ENCODE measurements at regions not wholly inside any gene's neighbourhood (a gene's known extent, or its start where the extent isn't known, plus 50 kb on each side); places are given as distances from the start of the nearest gene placed in this dataset.

DNA sequence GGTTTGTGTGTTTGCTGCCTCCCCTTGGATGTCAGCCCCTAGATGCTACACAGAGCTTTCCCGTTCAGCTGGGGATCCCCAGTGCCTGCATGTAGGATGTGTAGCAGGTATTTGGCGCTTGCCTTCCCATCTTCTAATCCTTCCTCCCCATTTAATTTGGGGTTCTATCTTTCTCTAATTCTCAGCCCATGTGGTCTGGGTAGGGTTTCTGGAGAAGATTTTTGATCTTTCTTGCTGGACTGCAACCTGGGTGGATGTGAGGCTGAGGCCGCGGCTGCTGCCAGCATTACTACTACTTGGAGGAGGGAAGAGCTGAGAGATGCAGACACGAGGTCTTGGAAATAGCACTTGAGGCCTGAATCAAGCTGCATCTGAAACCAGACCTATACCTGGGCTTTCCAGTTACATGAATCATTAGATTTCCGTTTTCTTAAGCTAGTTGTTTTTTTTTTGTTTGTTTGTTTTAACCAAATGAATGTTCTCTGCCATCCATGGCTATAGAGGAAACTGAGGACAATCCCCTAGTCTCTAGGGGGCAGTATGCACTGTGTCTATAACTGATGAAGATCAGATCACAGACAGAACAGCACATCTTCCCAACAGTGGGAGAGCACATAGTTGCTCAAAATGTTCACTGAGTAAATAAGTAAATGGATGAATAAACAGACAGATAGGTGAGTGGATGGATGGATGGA, 178.6 kb downstream of the FGF18 start:
- no peaks in the 10 kb centered on the region for H3K79me2 ChIP-seq (ENCODE audit: low read length)
- no peak overlapping the region for H3K9ac ChIP-seq (ENCODE audit: low read length)
- no peak overlapping the region for H2AFZ ChIP-seq (ENCODE audit: low read length)
- H3K36me3 ChIP-seq (ENCODE audit: insufficient read depth, low read length), result no peaks in the 10 kb centered on the region
- no peaks in the 10 kb centered on the region for H3K27me3 ChIP-seq (ENCODE audit: low read length)
- no peaks in the 10 kb centered on the region for H3K9me3 ChIP-seq (ENCODE audit: low read length)
- H3K4me1 ChIP-seq (ENCODE audit: low read length), result no peaks in the 10 kb centered on the region
- H3K27ac ChIP-seq (ENCODE audit: low read length), result no peak overlapping the region
- H3K4me3 ChIP-seq (ENCODE audit: low read length), result no peak overlapping the region
- H4K20me1 ChIP-seq (ENCODE audit: insufficient read depth, low read depth, low read length), result no peaks in the 10 kb centered on the region
- no peak overlapping the region for H3K4me2 ChIP-seq (ENCODE audit: low read depth, low read length, poor library complexity, severe bottlenecking)
- no peak for DNase-seq
- H3K9me2 ChIP-seq (replicated peaks; ENCODE audit: insufficient read depth, low read length), result no peaks in the 10 kb centered on the region

- no peak overlapping the region for H2AFZ ChIP-seq (ENCODE audit: low read length)
- no peak overlapping the region for H3K4me2 ChIP-seq (ENCODE audit: low read depth, low read length, poor library complexity, severe bottlenecking)
- no peaks in the 10 kb centered on the region for H3K4me1 ChIP-seq (ENCODE audit: low read length)
- H3K36me3 ChIP-seq (ENCODE audit: insufficient read depth, low read length), result no peaks in the 10 kb centered on the region
- DNase-seq, result no peak
- no peak overlapping the region for H3K9ac ChIP-seq (ENCODE audit: low read length)
- H3K9me2 ChIP-seq (replicated peaks; ENCODE audit: insufficient read depth, low read length), result no peaks in the 10 kb centered on the region
- H3K4me3 ChIP-seq (ENCODE audit: low read length), result no peak overlapping the region
- H3K9me3 ChIP-seq (ENCODE audit: low read length), result no peaks in the 10 kb centered on the region
- no peaks in the 10 kb centered on the region for H3K79me2 ChIP-seq (ENCODE audit: low read length)
- no peaks in the 10 kb centered on the region for H4K20me1 ChIP-seq (ENCODE audit: insufficient read depth, low read depth, low read length)
- H3K27me3 ChIP-seq (ENCODE audit: low read length), result no peaks in the 10 kb centered on the region
- H3K27ac ChIP-seq (ENCODE audit: low read length), result no peak overlapping the region
Measured at GRCh38 chr5:171598641-171599152, 179.2 kb downstream of the FGF18 start.

- no peaks in the 10 kb centered on the region for H3K27me3 ChIP-seq (ENCODE audit: low read length)
- H3K36me3 ChIP-seq (ENCODE audit: insufficient read depth, low read length), result no peaks in the 10 kb centered on the region
- H3K9me2 ChIP-seq (replicated peaks; ENCODE audit: insufficient read depth, low read length), result no peaks in the 10 kb centered on the region
- H3K4me3 ChIP-seq (ENCODE audit: low read length), result no peak overlapping the region
- H3K4me2 ChIP-seq (ENCODE audit: low read depth, low read length, poor library complexity, severe bottlenecking), result no peak overlapping the region
- no peak for DNase-seq
- H3K9me3 ChIP-seq (ENCODE audit: low read length), result no peaks in the 10 kb centered on the region
- H4K20me1 ChIP-seq (ENCODE audit: insufficient read depth, low read depth, low read length), result no peaks in the 10 kb centered on the region
- no peaks in the 10 kb centered on the region for H3K4me1 ChIP-seq (ENCODE audit: low read length)
- H2AFZ ChIP-seq (ENCODE audit: low read length), result no peak overlapping the region
- no peaks in the 10 kb centered on the region for H3K79me2 ChIP-seq (ENCODE audit: low read length)
- H3K27ac ChIP-seq (ENCODE audit: low read length), result no peak overlapping the region
- no peak overlapping the region for H3K9ac ChIP-seq (ENCODE audit: low read length)
Measured at GRCh38 chr5:171599411-171599810, 180.0 kb downstream of the FGF18 start.

DNA sequence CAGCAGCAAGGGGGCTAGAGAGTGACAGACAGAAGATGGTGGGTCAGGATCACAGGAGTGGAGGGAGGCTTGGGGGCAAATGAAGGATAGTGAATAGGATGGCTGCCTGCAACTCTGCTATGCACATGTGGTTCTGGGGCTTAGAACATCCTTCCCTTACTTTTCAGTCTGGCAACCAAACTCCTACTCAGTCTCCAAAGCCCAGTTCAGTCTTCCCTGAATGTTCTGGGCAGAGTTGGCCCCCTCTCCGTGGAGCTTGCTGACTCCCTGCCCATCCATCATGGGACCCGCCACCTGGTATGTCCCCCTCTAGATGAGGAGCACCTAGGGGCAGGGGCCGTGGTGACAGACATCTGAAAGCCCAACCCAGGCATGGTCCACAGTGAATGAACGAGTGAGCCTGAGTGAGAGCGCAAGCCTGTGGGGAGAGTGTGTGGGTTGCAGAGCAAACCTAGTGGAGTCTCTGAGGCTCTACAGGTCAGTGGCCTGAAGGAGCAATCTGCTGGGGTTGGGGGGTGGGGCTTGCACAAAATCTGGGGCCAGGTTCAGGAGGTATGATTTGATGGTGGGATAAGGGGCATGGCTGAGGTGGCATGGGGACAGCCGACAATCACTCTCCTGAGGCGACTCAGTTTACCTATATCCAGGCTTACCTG, 180.6 kb downstream of the FGF18 start:
- Histone ChIP-seq H3K36me3 (ENCODE audit: insufficient read depth, low read length) (no peaks in the 10 kb centered on the region), H3K9ac (ENCODE audit: low read length) (no peak overlapping the region), H3K4me2 (ENCODE audit: low read depth, low read length, poor library complexity, severe bottlenecking) (no peak overlapping the region), H3K27me3 (ENCODE audit: low read length) (no peaks in the 10 kb centered on the region), H3K4me3 (ENCODE audit: low read length) (no peak overlapping the region), H2AFZ (ENCODE audit: low read length) (no peak overlapping the region), H3K79me2 (ENCODE audit: low read length) (no peaks in the 10 kb centered on the region), H4K20me1 (ENCODE audit: insufficient read depth, low read depth, low read length) (no peaks in the 10 kb centered on the region), H3K4me1 (ENCODE audit: low read length) (no peaks in the 10 kb centered on the region), H3K9me2 (replicated peaks; ENCODE audit: insufficient read depth, low read length) (no peaks in the 10 kb centered on the region), H3K27ac (ENCODE audit: low read length) (no peak overlapping the region), H3K9me3 (ENCODE audit: low read length) (no peaks in the 10 kb centered on the region)
- no peak for DNase-seq

GRCh38 chr5:171600741-171601265, 181.4 kb downstream of the FGF18 start:
- Histone ChIP-seq H3K27me3 (ENCODE audit: low read length) (no peaks in the 10 kb centered on the region), H3K4me2 (ENCODE audit: low read depth, low read length, poor library complexity, severe bottlenecking) (no peak overlapping the region), H3K9me2 (replicated peaks; ENCODE audit: insufficient read depth, low read length) (no peaks in the 10 kb centered on the region), H3K79me2 (ENCODE audit: low read length) (no peaks in the 10 kb centered on the region), H3K4me3 (ENCODE audit: low read length) (no peak overlapping the region), H2AFZ (ENCODE audit: low read length) (no peak overlapping the region), H3K9ac (ENCODE audit: low read length) (no peak overlapping the region), H3K36me3 (ENCODE audit: insufficient read depth, low read length) (no peaks in the 10 kb centered on the region), H3K4me1 (ENCODE audit: low read length) (no peaks in the 10 kb centered on the region), H3K9me3 (ENCODE audit: low read length) (no peaks in the 10 kb centered on the region), H4K20me1 (ENCODE audit: insufficient read depth, low read depth, low read length) (no peaks in the 10 kb centered on the region), H3K27ac (ENCODE audit: low read length) (no peak overlapping the region)
- DNase-seq, result no peak

DNA sequence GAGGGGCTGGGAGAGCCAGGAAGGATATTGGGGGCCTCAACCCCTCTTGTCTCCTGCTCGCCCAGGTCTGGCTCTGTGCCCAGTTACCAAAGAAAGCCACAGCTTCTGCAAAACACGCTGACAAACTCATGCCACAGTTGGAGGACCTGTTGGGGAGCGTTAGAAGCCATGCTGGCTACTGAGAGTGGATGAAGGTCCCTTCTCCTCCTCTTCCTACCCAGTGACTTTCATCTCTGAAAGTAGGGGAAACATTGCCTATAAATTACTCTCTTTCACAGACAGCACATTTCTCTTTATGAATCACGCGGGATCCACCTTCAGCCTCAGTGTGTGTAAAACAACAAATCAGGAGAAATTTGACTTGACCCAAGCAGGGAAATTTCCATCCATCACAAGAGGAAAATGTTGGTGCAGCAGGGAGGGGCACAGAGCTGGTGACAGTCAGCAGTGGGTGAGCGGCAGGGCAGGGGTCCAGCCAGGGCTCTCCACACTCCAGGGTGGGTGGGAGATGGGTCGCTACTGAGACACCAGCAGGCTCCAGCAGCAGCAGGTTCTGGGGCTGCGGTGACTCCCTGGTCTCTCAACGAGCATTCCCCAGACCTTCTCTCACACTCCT, 181.9 kb downstream of the FGF18 start:
- H3K9ac ChIP-seq (ENCODE audit: low read length), result no peak overlapping the region
- no peaks in the 10 kb centered on the region for H3K36me3 ChIP-seq (ENCODE audit: insufficient read depth, low read length)
- DNase-seq, result no peak

GRCh38 chr5:171603591-171603990, 182.0 kb upstream of the SMIM23 start:
- H3K27ac ChIP-seq (ENCODE audit: low read length), result no peak overlapping the region

More for the DNA sequence above, 181.9 kb downstream of the FGF18 start:
- Histone ChIP-seq H3K4me1 (ENCODE audit: low read length) (no peaks in the 10 kb centered on the region), H3K9me3 (ENCODE audit: low read length) (no peaks in the 10 kb centered on the region), H4K20me1 (ENCODE audit: insufficient read depth, low read depth, low read length) (no peaks in the 10 kb centered on the region), H3K79me2 (ENCODE audit: low read length) (no peaks in the 10 kb centered on the region), H3K4me3 (ENCODE audit: low read length) (no peak overlapping the region), H3K9me2 (replicated peaks; ENCODE audit: insufficient read depth, low read length) (no peaks in the 10 kb centered on the region), H3K27ac (ENCODE audit: low read length) (no peak overlapping the region), H2AFZ (ENCODE audit: low read length) (no peak overlapping the region), H3K4me2 (ENCODE audit: low read depth, low read length, poor library complexity, severe bottlenecking) (no peak overlapping the region), H3K27me3 (ENCODE audit: low read length) (no peaks in the 10 kb centered on the region)

GRCh38 chr5:171604195-171604594, 181.4 kb upstream of the SMIM23 start:
- Histone ChIP-seq H3K4me3 (ENCODE audit: low read length) (no peak overlapping the region), H3K36me3 (ENCODE audit: insufficient read depth, low read length) (no peaks in the 10 kb centered on the region), H3K4me1 (ENCODE audit: low read length) (no peaks in the 10 kb centered on the region), H3K79me2 (ENCODE audit: low read length) (no peaks in the 10 kb centered on the region), H3K4me2 (ENCODE audit: low read depth, low read length, poor library complexity, severe bottlenecking) (no peak overlapping the region), H3K27ac (ENCODE audit: low read length) (no peak overlapping the region), H3K9me3 (ENCODE audit: low read length) (peaks cover 4% of the 10 kb centered on the region; the same call in 1 of the 2 replicates), H3K27me3 (ENCODE audit: low read length) (no peaks in the 10 kb centered on the region), H3K9me2 (replicated peaks; ENCODE audit: insufficient read depth, low read length) (no peaks in the 10 kb centered on the region), H3K9ac (ENCODE audit: low read length) (no peak overlapping the region), H4K20me1 (ENCODE audit: insufficient read depth, low read depth, low read length) (no peaks in the 10 kb centered on the region), H2AFZ (ENCODE audit: low read length) (no peak overlapping the region)
- DNase-seq, result no peak

More at GRCh38 chr5:171603591-171603990, 182.0 kb upstream of the SMIM23 start:
- Histone ChIP-seq H3K9me3 (ENCODE audit: low read length) (peaks cover 4% of the 10 kb centered on the region; the same call in 1 of the 2 replicates), H3K4me1 (ENCODE audit: low read length) (no peaks in the 10 kb centered on the region), H3K36me3 (ENCODE audit: insufficient read depth, low read length) (no peaks in the 10 kb centered on the region), H3K4me3 (ENCODE audit: low read length) (no peak overlapping the region), H2AFZ (ENCODE audit: low read length) (no peak overlapping the region), H3K27me3 (ENCODE audit: low read length) (no peaks in the 10 kb centered on the region), H3K79me2 (ENCODE audit: low read length) (no peaks in the 10 kb centered on the region), H3K4me2 (ENCODE audit: low read depth, low read length, poor library complexity, severe bottlenecking) (no peak overlapping the region), H3K9ac (ENCODE audit: low read length) (no peak overlapping the region), H3K9me2 (replicated peaks; ENCODE audit: insufficient read depth, low read length) (no peaks in the 10 kb centered on the region), H4K20me1 (ENCODE audit: insufficient read depth, low read depth, low read length) (no peaks in the 10 kb centered on the region)
- no peak for DNase-seq
